GF-D8 (cell line): ENCODE measurements at regions not wholly inside any gene's neighbourhood (a gene's known extent, or its start where the extent isn't known, plus 50 kb on each side); places are given as distances from the start of the nearest gene placed in this dataset.
A peak's percentile ranks its signal among the peaks of the same experiment; 100 is the strongest.

Experiments
- DNase-seq: peaks from one replicate; lab custom pipeline; 2025; lab: John Stamatoyannopoulos, UW

- no peak for DNase-seq
Measured at GRCh38 chr2:71891719-71892422, 255.8 kb downstream of the CYP26B1 start.

GRCh38 chr2:71891155-71891554 lies 256.5 kb downstream of the CYP26B1 start:
- no peak for DNase-seq

GRCh38 chr2:71889759-71890684 lies 257.6 kb downstream of the CYP26B1 start:
- no peak for DNase-seq

GRCh38 chr2:71888751-71889445 lies 258.8 kb downstream of the CYP26B1 start:
- no peak for DNase-seq

- DNase-seq, result no peak
Measured at GRCh38 chr2:71887196-71887595, 260.5 kb downstream of the CYP26B1 start.

DNA sequence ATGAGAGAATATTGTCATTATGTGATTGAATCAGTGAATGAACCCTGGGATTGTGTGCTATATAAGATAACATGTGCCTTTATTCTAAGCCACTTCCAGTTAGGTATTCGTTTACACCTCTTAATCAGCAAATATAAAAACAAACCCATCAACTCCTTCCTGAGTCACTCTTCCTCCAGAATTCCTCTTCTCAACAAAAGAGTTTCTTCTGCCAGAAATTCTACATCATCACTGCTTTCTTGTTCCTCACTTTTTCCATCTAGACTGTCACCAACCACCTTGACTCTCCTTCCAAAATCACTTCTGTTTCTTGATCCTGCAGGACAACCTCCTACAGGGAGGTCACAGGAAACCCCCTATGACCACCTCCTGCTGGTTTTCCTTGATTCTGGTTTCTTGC lies 261.4 kb downstream of the CYP26B1 start:
- no peak for DNase-seq

GRCh38 chr2:71884303-71885042 lies 263.2 kb downstream of the CYP26B1 start:
- DNase-seq, result no peak

DNA sequence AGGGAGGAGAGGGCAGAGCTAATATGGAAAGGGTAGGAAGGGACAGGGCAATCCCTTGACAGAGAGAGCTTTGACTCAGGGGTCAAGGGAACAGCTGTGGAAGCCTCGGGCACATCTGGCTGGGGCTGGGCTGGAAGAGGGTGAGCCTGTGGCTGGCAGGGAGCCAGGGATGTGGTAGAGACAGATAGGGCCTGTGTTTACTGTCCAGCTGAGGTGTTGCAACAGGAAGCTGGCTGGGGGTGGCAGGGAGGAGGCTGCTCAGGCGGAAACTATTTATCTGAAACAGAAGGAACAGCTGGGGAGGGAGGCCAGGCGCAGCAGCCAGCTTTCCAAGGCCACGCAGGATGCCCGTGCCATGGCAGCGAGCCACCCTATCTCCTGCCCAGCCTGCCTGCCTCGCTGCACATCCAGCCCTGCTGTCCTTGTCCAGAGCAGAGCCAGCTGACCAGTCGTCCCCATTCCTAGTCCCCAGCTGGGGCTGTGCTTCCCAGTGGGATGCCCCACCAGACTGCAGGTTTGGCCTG lies 264.7 kb downstream of the CYP26B1 start:
- DNase-seq, result peak; percentile 20

DNA sequence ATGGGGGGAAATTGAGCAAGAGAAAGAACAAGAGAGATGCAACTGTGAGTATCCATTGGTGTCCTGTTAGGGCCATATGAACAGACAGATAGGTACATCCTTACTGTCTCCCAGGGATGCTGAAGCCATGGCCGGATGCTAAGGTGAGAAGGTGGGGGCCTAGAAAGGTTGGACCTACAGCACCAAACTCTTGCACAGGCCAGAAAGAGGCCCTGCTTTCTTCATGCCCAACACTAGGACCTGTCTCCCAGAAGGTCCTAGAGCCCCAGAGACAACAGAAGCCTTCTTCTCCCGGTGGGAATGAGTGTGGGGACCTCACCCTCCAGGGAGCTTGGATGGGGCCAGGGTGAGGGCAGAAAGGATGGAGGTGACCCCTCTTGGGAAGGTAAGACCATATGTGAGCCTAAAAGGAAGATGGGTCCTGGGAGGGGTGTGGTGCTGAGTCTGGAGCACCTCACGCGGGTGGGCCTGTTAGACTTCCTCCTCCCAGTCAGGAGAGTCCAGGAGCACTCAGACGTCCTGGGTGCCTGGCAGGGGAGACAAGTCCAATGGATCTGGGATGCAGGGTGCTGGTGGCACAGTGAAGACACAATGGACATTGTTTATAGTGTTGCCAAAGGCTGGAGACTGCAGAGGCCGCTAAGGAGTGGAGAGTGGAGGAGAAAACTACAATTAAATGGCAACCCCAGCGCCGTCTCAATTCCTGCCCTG lies 265.3 kb downstream of the CYP26B1 start:
- no peak for DNase-seq

- DNase-seq, result no peak
Measured at GRCh38 chr2:71880846-71881610, 266.6 kb downstream of the CYP26B1 start.

- no peak for DNase-seq
Measured at GRCh38 chr2:71880287-71880686, 267.4 kb downstream of the CYP26B1 start.

GRCh38 chr2:71879509-71880184 lies 268.0 kb downstream of the CYP26B1 start:
- DNase-seq, result no peak

- DNase-seq, result no peak
Measured at GRCh38 chr2:71878626-71879508, 268.8 kb downstream of the CYP26B1 start.

GRCh38 chr2:71877636-71878035 lies 270.0 kb downstream of the CYP26B1 start:
- no peak for DNase-seq

- no peak for DNase-seq
Measured at GRCh38 chr2:71876542-71877451, 270.9 kb downstream of the CYP26B1 start.

- DNase-seq, result no peak
Measured at GRCh38 chr2:71872466-71873051, 275.1 kb downstream of the CYP26B1 start.

GRCh38 chr2:71865391-71865965 lies 282.2 kb downstream of the CYP26B1 start:
- no peak for DNase-seq
